Left ventricle myocardium inferior (tissue), 1 donor: ENCODE measurements at regions not wholly inside any gene's neighbourhood (a gene's known extent, or its start where the extent isn't known, plus 50 kb on each side); places are given as distances from the start of the nearest gene placed in this dataset.

Experiments
- DNase-seq: peaks from one replicate; pipeline ENCODE4 v3.0.0-alpha.2; 2020
- H3K27ac ChIP-seq: fragments of 200-600 bp; replicated peaks from 2 replicates; pipeline ENCODE4 v1.8.0; 2021
- H3K27me3 ChIP-seq: fragments of 200-600 bp; 2 replicates; pipeline ENCODE4 v1.8.0; 2021; ENCODE audit warnings: low read depth
- H3K36me3 ChIP-seq: fragments of 200-600 bp; 2 replicates; pipeline ENCODE4 v1.8.0; 2021
- H3K4me1 ChIP-seq: fragments of 200-600 bp; 2 replicates; pipeline ENCODE4 v1.8.0; 2021
- H3K4me3 ChIP-seq: fragments of 200-600 bp; 2 replicates; pipeline ENCODE4 v1.8.0; 2021; ENCODE audit warnings: mild to moderate bottlenecking, moderate library complexity
- H3K9me3 ChIP-seq: fragments of 200-600 bp; replicated peaks from 2 replicates; pipeline ENCODE4 v1.8.0; 2021
- intact Hi-C: fragments of 100-400 bp; cut with micrococcal nuclease; formaldehyde crosslinking; loops from one replicate; pipeline ENCODE4 v1.11.0; 2022
- TF ChIP-seq, protein P1 (sequence below): fragments of 200-600 bp; IDR thresholded peaks from 2 replicates; pipeline ENCODE4 v1.8.0; 2021; ENCODE audit warnings: antibody characterized with exemption, mild to moderate bottlenecking, borderline replicate concordance
- donor health status: DM: no; HTN: yes; CAD: no; lungs with severe emphysema.

GRCh38 chr2:2614452-2614851 lies 283.4 kb upstream of the MYT1L start:
- intact Hi-C loops: no loop called here
- H3K4me3 ChIP-seq: no peak overlapping the region
- peaks cover 7% of the 10 kb centered on the region for H3K4me1 ChIP-seq
- peaks cover 6% of the 10 kb centered on the region for H3K27me3 ChIP-seq
- H3K27ac ChIP-seq: no peak overlapping the region
- TF ChIP-seq, protein P1, sequence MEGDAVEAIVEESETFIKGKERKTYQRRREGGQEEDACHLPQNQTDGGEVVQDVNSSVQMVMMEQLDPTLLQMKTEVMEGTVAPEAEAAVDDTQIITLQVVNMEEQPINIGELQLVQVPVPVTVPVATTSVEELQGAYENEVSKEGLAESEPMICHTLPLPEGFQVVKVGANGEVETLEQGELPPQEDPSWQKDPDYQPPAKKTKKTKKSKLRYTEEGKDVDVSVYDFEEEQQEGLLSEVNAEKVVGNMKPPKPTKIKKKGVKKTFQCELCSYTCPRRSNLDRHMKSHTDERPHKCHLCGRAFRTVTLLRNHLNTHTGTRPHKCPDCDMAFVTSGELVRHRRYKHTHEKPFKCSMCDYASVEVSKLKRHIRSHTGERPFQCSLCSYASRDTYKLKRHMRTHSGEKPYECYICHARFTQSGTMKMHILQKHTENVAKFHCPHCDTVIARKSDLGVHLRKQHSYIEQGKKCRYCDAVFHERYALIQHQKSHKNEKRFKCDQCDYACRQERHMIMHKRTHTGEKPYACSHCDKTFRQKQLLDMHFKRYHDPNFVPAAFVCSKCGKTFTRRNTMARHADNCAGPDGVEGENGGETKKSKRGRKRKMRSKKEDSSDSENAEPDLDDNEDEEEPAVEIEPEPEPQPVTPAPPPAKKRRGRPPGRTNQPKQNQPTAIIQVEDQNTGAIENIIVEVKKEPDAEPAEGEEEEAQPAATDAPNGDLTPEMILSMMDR: no peak
- no peak for DNase-seq
- no peaks in the 10 kb centered on the region for H3K36me3 ChIP-seq
- H3K9me3 ChIP-seq: no peaks in the 10 kb centered on the region

DNA sequence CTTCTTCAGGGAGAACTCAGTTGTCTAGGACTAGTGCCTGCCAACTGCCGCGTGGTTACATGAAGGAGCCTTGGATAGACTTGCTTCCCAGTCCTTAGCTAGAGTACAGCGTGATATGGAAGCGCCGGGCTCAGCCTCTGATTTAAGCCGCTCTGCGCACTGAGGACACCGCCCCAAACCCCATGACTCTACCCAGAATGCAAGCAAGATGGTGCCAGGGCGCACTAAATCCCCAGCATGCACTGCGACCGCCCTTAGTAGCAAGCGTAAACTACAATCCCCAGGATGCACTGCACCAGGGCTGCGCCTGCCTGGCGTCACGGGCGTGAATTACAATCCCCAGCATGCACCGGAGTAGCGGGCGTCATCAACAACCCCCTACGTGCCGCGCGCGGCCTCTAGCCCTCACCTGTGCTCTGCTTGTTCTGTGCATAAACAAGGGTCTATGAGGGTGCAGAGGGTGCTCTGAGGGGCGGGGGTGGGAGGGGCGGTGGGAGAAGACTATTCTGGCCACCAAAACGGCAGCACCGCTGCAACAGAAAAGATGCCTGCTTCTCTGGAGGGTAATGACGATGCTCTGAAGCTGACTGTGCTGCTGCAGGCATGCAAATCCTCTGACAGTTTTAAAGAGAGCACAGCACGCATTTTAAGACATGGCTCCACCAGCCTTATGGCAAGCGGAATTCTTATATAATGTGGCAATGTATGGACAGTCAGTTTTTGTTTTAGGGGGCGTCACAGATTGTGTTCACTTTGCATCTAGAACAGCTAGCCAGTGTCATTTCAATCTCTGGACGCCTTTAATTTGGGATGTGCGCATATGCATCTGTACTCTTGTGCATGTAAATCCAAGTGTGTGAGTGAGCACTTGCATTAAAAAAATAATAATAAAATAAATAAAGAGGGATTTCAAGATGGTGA lies 282.5 kb upstream of the MYT1L start:
- Histone ChIP-seq H3K9me3 (no peaks in the 10 kb centered on the region), H3K4me1 (peaks cover 7% of the 10 kb centered on the region), H3K36me3 (no peaks in the 10 kb centered on the region), H3K4me3 (peak overlapping the region; percentile 66), H3K27ac (peak overlapping the region; percentile 80), H3K27me3 (peaks cover 6% of the 10 kb centered on the region)
- DNase-seq: peak; percentile 89
- TF ChIP-seq, protein P1: no peak
- intact Hi-C loops: no loop called here

DNA sequence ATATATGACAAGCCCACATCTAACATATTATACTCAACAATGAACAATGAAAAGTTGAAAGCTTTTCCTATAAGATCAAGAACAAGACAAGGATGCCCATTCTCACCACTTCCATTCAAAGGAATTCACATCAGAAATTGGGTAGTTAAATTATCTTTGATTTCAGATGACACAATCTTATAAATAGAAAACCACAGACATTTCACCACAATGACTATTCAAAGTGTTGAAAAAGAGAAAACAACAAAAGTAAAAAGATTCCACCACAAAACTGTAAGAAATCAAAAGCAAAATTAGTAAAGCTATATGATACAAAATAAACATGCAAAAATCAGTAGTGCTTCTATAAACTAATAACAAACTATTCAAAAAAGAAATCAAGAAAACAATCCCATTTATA lies 279.7 kb upstream of the MYT1L start:
- Histone ChIP-seq H3K36me3 (no peaks in the 10 kb centered on the region), H3K27me3 (peaks cover 15% of the 10 kb centered on the region), H3K4me1 (peaks cover 7% of the 10 kb centered on the region), H3K9me3 (no peaks in the 10 kb centered on the region), H3K4me3 (no peak overlapping the region), H3K27ac (no peak overlapping the region)
- DNase-seq: no peak
- TF ChIP-seq, protein P1: no peak
- intact Hi-C loops: no loop called here

GRCh38 chr2:2600366-2600765 lies 269.3 kb upstream of the MYT1L start:
- no peaks in the 10 kb centered on the region for H3K4me1 ChIP-seq
- H3K9me3 ChIP-seq: peaks cover 16% of the 10 kb centered on the region
- TF ChIP-seq, protein P1: no peak
- intact Hi-C loops: no loop called here
- peaks cover 33% of the 10 kb centered on the region for H3K27me3 ChIP-seq
- H3K4me3 ChIP-seq: no peak overlapping the region
- no peaks in the 10 kb centered on the region for H3K36me3 ChIP-seq
- no peak overlapping the region for H3K27ac ChIP-seq
- DNase-seq: no peak

DNA sequence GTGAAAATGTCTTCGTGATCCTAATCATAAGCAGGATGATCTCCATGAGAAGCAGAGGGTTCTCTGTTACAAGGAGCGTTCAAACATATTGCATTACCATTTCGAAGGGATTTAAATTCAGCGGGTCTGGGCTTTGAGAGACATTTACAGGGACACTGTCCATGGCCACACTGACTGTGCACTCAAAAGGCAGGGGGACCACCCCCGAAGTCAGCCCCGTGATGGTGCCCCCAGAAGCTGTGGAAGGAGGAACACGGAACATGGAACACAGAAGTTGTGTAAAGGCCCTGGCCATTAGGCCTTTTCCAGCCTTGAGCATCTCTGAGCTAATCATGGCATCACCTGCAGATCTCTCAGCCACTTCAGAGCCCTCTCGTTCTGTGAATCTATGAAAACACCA lies 268.4 kb upstream of the MYT1L start:
- intact Hi-C loops: no loop called here
- peaks cover 24% of the 10 kb centered on the region for H3K27me3 ChIP-seq

More for the DNA sequence above, 268.4 kb upstream of the MYT1L start:
- Histone ChIP-seq H3K27ac (no peak overlapping the region), H3K4me1 (no peaks in the 10 kb centered on the region), H3K4me3 (no peak overlapping the region), H3K36me3 (no peaks in the 10 kb centered on the region), H3K9me3 (peaks cover 16% of the 10 kb centered on the region)
- DNase-seq: no peak
- TF ChIP-seq, protein P1: no peak
